ENCODE measurements at regions not wholly inside any gene's neighbourhood (a gene's known extent, or its start where the extent isn't known, plus 50 kb on each side); places are given as distances from the start of the nearest gene placed in this dataset.

GRCh38 chr6:3908223-3908622 is 59.0 kb downstream of the FAM50B start:
- TF ChIP-seq POLR2A (IDR thresholded peaks at IDR 0.05; ENCODE audit: extremely low read depth, insufficient read length) (no peak), CTCF (IDR thresholded peaks at IDR 0.05; ENCODE audit: low read depth, low read length) (no peak), MAX (IDR thresholded peaks at IDR 0.05; ENCODE audit: low read depth, low read length) (no peak)
